Endothelial cell of umbilical vein (primary cell): ENCODE measurements at regions not wholly inside any gene's neighbourhood (a gene's known extent, or its start where the extent isn't known, plus 50 kb on each side); places are given as distances from the start of the nearest gene placed in this dataset.

Source experiments
- CTCF ChIP-seq, 2 donors: IDR thresholded peaks; 1 replicate in 1 of 2; 2 replicates in 1 of 2; pipeline ENCODE4 v1.5.1; 2011; ENCODE audit warnings: low read length in 2 of 2, mild to moderate bottlenecking in 2 of 2, moderate library complexity in 2 of 2, control low read depth in 1 of 2, inconsistent platforms in 1 of 2, low read depth in 1 of 2; ENCODE audit not compliant: insufficient read depth in 1 of 2; ENCODE audit errors: extremely low read depth in 1 of 2
- GATA2 ChIP-seq: IDR thresholded peaks from 2 replicates; pipeline ENCODE4 v1.7.0; 2011; ENCODE audit warnings: low read depth, mild to moderate bottlenecking, moderate library complexity, mixed read lengths, low read length; ENCODE audit not compliant: insufficient read length, insufficient read depth
- MYC ChIP-seq: IDR thresholded peaks from one replicate; pipeline ENCODE4 v1.6.1; 2011; ENCODE audit warnings: mild to moderate bottlenecking, low read depth, low read length
- POLR2AphosphoS5 ChIP-seq: IDR thresholded peaks from 2 replicates; pipeline ENCODE4 v1.6.1; 2012; ENCODE audit warnings: low read depth, mild to moderate bottlenecking, control low read depth, low read length, moderate library complexity; ENCODE audit not compliant: insufficient read depth

- TF ChIP-seq POLR2AphosphoS5 (no peak), CTCF (IDR thresholded peaks at IDR 0.05; ENCODE audit: extremely low read depth in 1 of 2, insufficient read depth in 1 of 2, low read depth in 1 of 2, low read length in 2 of 2) (no peak), GATA2 (no peak), MYC (no peak)
These were observed 111.4 kb downstream of the SOX11 start for GRCh38 chr2:5803547-5803946.
